A673 (cell line): ENCODE measurements at regions not wholly inside any gene's neighbourhood (a gene's known extent, or its start where the extent isn't known, plus 50 kb on each side); places are given as distances from the start of the nearest gene placed in this dataset.

ENCODE experiments used
- CTCF ChIP-seq: fragments of 300-800, 200-600 bp; sonication (generic); conservative IDR thresholded peaks from 2 replicates; pipeline ENCODE4 v1.5.1; 2017; ENCODE audit warnings: low read depth, mild to moderate bottlenecking, antibody characterized with exemption, low read length, moderate library complexity, mixed read lengths
- EZH2 ChIP-seq: fragments of 200-600 bp; sonication (generic); IDR thresholded peaks from 2 replicates; pipeline ENCODE4 v1.6.1; 2017; ENCODE audit warnings: borderline replicate concordance, low read depth, mild to moderate bottlenecking, mixed read lengths, antibody characterized with exemption, low read length; ENCODE audit not compliant: poor library complexity, severe bottlenecking

- TF ChIP-seq CTCF (no peak), EZH2 (no peak)
Observed at GRCh38 chr18:65082907-65083306, 667.9 kb upstream of the CDH7 start.
